K562 (cell line): ENCODE measurements at regions not wholly inside any gene's neighbourhood (a gene's known extent, or its start where the extent isn't known, plus 50 kb on each side); places are given as distances from the start of the nearest gene placed in this dataset.

ENCODE experiments used
- ATAC-seq: fragments of 200-7000 bp; cut with Tn5 transposase; 3 replicates; pipeline ENCODE4 v1.9.1; 2020; ENCODE audit warnings: moderate library complexity
- BruUV-seq: library from RNA; stranded (reverse); fragments of 400-500 nt; replicated peaks from 2 replicates; lab custom pipeline; 2021; lab: Mats Ljungman, UMichigan
- CTCF ChIA-PET: fragments of 300-600 bp; formaldehyde crosslinking; extraction: SDS; loops from one replicate; lab custom pipeline; 2021; ENCODE audit warnings: low intra/inter-chr PET ratio; lab: Yijun Ruan, JAX
- POLR2A ChIA-PET: fragments of 300-600, 350-650 bp; sonication (Branson Sonifier 250); formaldehyde crosslinking; extraction: SDS; loops from one replicate; lab custom pipeline; 2021; ENCODE audit warnings: antibody characterized with exemption, inconsistent platforms; lab: Yijun Ruan, JAX
- DNase-seq, 4 experiments: peaks; one replicate each; pipeline versions ENCODE4 v3.0.0 to v3.0.0-alpha.2; 2011 to 2018; ENCODE audit warnings: low spot score in 3 of 4, mixed read lengths in 3 of 4; ENCODE audit errors: extremely low read depth in 1 of 4
- FAIRE-seq: peaks from 2 replicates; lab custom pipeline; 2011; peaks lifted over from hg19 to GRCh38; lab: Jason Lieb, UNC
- H2AFZ ChIP-seq: 2 replicates; pipeline ENCODE4 v1.6.0; 2011; ENCODE audit warnings: low read depth, low read length, control low read depth, inconsistent platforms
- H3K27ac ChIP-seq: fragments of 200-600 bp; 3 replicates; pipeline ENCODE4 v1.8.0; 2011; ENCODE audit warnings: low read depth, mild to moderate bottlenecking, control low read depth, inconsistent platforms, low read length, moderate library complexity, mixed read lengths; ENCODE audit errors: extremely low read depth
- H3K27me3 ChIP-seq, 2 experiments: fragments of 300-600 bp in 1 of 2; 2 replicates in 1 of 2; 3 replicates in 1 of 2; pipeline versions ENCODE4 v1.6.0 to v1.8.0; 2011; ENCODE audit warnings: inconsistent platforms in 2 of 2, low read length in 2 of 2, mild to moderate bottlenecking in 1 of 2, mixed read lengths in 1 of 2, moderate library complexity in 1 of 2; ENCODE audit not compliant: control insufficient read depth in 2 of 2, insufficient read depth in 2 of 2
- H3K36me3 ChIP-seq: fragments of 300-600 bp; 3 replicates; pipeline ENCODE4 v1.8.0; 2011; ENCODE audit warnings: mild to moderate bottlenecking, low read length, inconsistent platforms; ENCODE audit not compliant: control insufficient read depth, insufficient read depth
- H3K4me1 ChIP-seq, 2 experiments: fragments of 200-600 bp in 1 of 2; replicated peaks in 1 of 2; 2 replicates in 1 of 2; 3 replicates in 1 of 2; pipeline versions ENCODE4 v1.5.1 to v1.8.0; 2011; ENCODE audit warnings: inconsistent platforms in 2 of 2, low read length in 2 of 2, mild to moderate bottlenecking in 1 of 2, mixed read lengths in 1 of 2, moderate library complexity in 1 of 2; ENCODE audit not compliant: control insufficient read depth in 2 of 2, insufficient read depth in 2 of 2
- H3K4me2 ChIP-seq: 2 replicates; pipeline ENCODE4 v1.6.1; 2011; ENCODE audit warnings: low read length, control low read depth, inconsistent platforms, mixed read lengths; ENCODE audit not compliant: insufficient read depth
- H3K4me3 ChIP-seq: fragments of 200-600 bp; sonication (generic), shearing (Covaris generic); 2 replicates; pipeline ENCODE4 v1.5.1; 2016; ENCODE audit warnings: control low read depth, inconsistent platforms
- H3K79me2 ChIP-seq: fragments of 200-600 bp; 3 replicates; pipeline ENCODE4 v1.8.0; 2011; ENCODE audit warnings: low read length, inconsistent platforms; ENCODE audit not compliant: control insufficient read depth, insufficient read depth
- H3K9ac ChIP-seq, 2 experiments: 2 replicates each; pipeline versions ENCODE4 v1.6.0 to v1.6.1; 2011; ENCODE audit warnings: low read depth in 2 of 2, low read length in 2 of 2, control low read depth in 1 of 2, inconsistent platforms in 1 of 2, mild to moderate bottlenecking in 1 of 2, mixed read lengths in 1 of 2; ENCODE audit not compliant: insufficient read depth in 1 of 2
- H3K9me1 ChIP-seq: one replicate; pipeline ENCODE4 v1.6.0; 2011; ENCODE audit warnings: inconsistent platforms, mild to moderate bottlenecking, low read length, moderate library complexity; ENCODE audit not compliant: control insufficient read depth, insufficient read depth
- H3K9me3 ChIP-seq: replicated peaks from 2 replicates; pipeline ENCODE4 v1.5.1; 2011; ENCODE audit warnings: low read depth, low read length, inconsistent platforms; ENCODE audit not compliant: control insufficient read depth, insufficient read depth
- H4K20me1 ChIP-seq: replicated peaks from 2 replicates; pipeline ENCODE4 v1.6.1; 2011; ENCODE audit warnings: low read length, inconsistent platforms, mixed read lengths; ENCODE audit not compliant: control insufficient read depth, insufficient read depth
- CBX3 ChIP-seq, 2 experiments: IDR thresholded peaks; 1 replicate in 1 of 2; 2 replicates in 1 of 2; pipeline ENCODE4 v1.6.1; 2012; ENCODE audit warnings: inconsistent platforms in 2 of 2, low read length in 2 of 2, borderline replicate concordance in 1 of 2, control low read depth in 1 of 2
- DACH1 ChIP-seq: fragments of 450-650 bp; IDR thresholded peaks from 2 replicates; pipeline ENCODE4 v1.6.1; 2018; ENCODE audit not compliant: partially characterized antibody
- EHMT2 ChIP-seq: fragments of 450-650 bp; IDR thresholded peaks from 2 replicates; pipeline ENCODE4 v1.6.1; 2018; ENCODE audit warnings: antibody characterized with exemption
- GATAD2B ChIP-seq: fragments of 450-650 bp; IDR thresholded peaks from 2 replicates; pipeline ENCODE4 v1.6.1; 2017; ENCODE audit warnings: mild to moderate bottlenecking, borderline replicate concordance
- HNRNPK ChIP-seq: fragments of 200-400 bp; formaldehyde crosslinking; IDR thresholded peaks from one replicate; pipeline ENCODE4 v1.6.1; 2018; ENCODE audit warnings: mild to moderate bottlenecking, low read depth, low read length; ENCODE audit not compliant: poor library complexity, severe bottlenecking
- NFIX ChIP-seq: fragments of 250-450 bp; sonication (Bioruptor Pico); IDR thresholded peaks from 2 replicates; pipeline ENCODE4 v1.4.0; 2020; ENCODE audit warnings: low read depth, mild to moderate bottlenecking, moderate library complexity
- SMARCB1 ChIP-seq: IDR thresholded peaks from 2 replicates; pipeline ENCODE4 v1.6.1; 2011; ENCODE audit warnings: improper control_type of control experiment, low read depth; ENCODE audit not compliant: insufficient read length
- SP2 ChIP-seq: IDR thresholded peaks from 2 replicates; pipeline ENCODE4 v1.6.1; 2011; ENCODE audit warnings: mild to moderate bottlenecking, low read depth, low read length, moderate library complexity; ENCODE audit not compliant: poor library complexity, severe bottlenecking; ENCODE audit errors: extremely low read depth
- SRSF3 ChIP-seq: fragments of 200-400 bp; formaldehyde crosslinking; IDR thresholded peaks from 2 replicates; pipeline ENCODE4 v1.6.1; 2016; ENCODE audit warnings: mild to moderate bottlenecking, low read length, moderate library complexity; ENCODE audit not compliant: insufficient read depth
- ZNF24 ChIP-seq: fragments of 450-650 bp; IDR thresholded peaks from 2 replicates; pipeline ENCODE4 v1.6.1; 2016
- WGBS: fragments of 100-300 bp; shearing (Covaris generic); methylation state at CpG from one replicate; pipeline ENCODE4 v1.1.6; 2016; ENCODE audit warnings: low coverage, mixed read lengths; ENCODE audit not compliant: insufficient coverage; ENCODE audit errors: missing lambda C conversion rate; 5-methylcytosine and 5-hydroxymethylcytosine counted together
- in situ Hi-C: fragments of 300-500 bp; cut with MboI; formaldehyde crosslinking; loops from 4 replicates; pipeline ENCODE4 v1.15.0; 2018; ENCODE audit warnings: inconsistent platforms, mixed read lengths
- intact Hi-C: fragments of 100-400 bp; cut with micrococcal nuclease; formaldehyde crosslinking; loops from 2 replicates; pipeline ENCODE4 v1.14.2; 2022

- no peak overlapping the region for H3K27ac ChIP-seq
- H4K20me1 ChIP-seq = no peaks in the 10 kb centered on the region
- DNase-seq = no peak
- TF ChIP-seq DACH1 (peak; percentile 96), GATAD2B (peak; percentile 56; the same call in 1 of the 2 replicates), HNRNPK (no peak), NFIX (no peak), SRSF3 (no peak), SP2 (no peak), SMARCB1 (no peak), CBX3 (IDR thresholded peaks at IDR 0.05; ENCODE audit: borderline replicate concordance in 1 of 2, low read length in 2 of 2) (no peak), ZNF24 (no peak), EHMT2 (no peak)
- TF ChIP-seq, all 486 proteins: peak for 2
- H3K9ac ChIP-seq = no peak overlapping the region
- BruUV-seq = no TSS peak
- H3K4me1 ChIP-seq = no peaks in the 10 kb centered on the region
- no peak overlapping the region for H3K4me3 ChIP-seq
- in situ Hi-C loops = no loop called here
- peaks cover 13 to 30% of the 10 kb centered on the region in 2 experiments; a peak in 4 of 5 replicates for H3K27me3 ChIP-seq
- H3K79me2 ChIP-seq = no peaks in the 10 kb centered on the region
- ChIA-PET CTCF (no interaction called here), POLR2A (no interaction called here)
- no peaks in the 10 kb centered on the region for H3K36me3 ChIP-seq
- no peak overlapping the region for H2AFZ ChIP-seq
- no peaks in the 10 kb centered on the region for H3K9me1 ChIP-seq
- WGBS = 0% methylated on average over 1 of the region's 1 CpG
- FAIRE-seq (no peak), ATAC-seq (no peak)
- H3K4me2 ChIP-seq = no peak overlapping the region
- intact Hi-C loops = no loop called here
- H3K9me3 ChIP-seq = no peaks in the 10 kb centered on the region
These were observed 194.2 kb upstream of the ARG1 start for GRCh38 chr6:131378874-131379273.
